HG03097 (cell line): ENCODE measurements at regions not wholly inside any gene's neighbourhood (a gene's known extent, or its start where the extent isn't known, plus 50 kb on each side); places are given as distances from the start of the nearest gene placed in this dataset.

Experiments
- ATAC-seq: cut with Tn5 transposase; IDR thresholded peaks from one replicate; pipeline ENCODE4 v1.9.1; 2021; ENCODE audit not compliant: unreplicated experiment, low FRiP score

GRCh38 chr18:24725644-24726415 lies 265.4 kb downstream of the HRH4 start:
- ATAC-seq = no peak

- ATAC-seq = no peak
Observed at GRCh38 chr18:24726727-24727492, 266.5 kb downstream of the HRH4 start.

DNA sequence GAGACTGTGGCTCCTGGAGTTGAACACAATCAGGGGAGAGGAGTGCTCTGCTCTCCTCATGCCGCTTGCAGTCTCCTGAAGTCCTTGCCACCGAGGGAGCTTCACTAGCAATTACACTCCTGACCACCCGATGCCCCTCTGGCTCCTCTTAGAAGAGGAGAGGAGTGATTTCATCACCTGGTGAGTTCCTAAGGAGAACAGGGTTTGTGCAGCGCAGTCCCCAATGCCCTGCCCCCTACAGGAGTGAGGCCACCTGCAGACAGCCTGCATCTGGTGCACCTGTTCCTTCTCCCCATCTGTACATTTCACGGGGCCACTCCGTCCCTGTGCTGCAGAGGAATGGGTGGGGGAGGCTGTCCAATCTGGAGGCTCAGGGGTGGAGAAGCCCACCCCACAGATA lies 267.2 kb downstream of the HRH4 start:
- no peak for ATAC-seq

GRCh38 chr18:24731158-24731557 lies 270.7 kb downstream of the HRH4 start:
- no peak for ATAC-seq

- no peak for ATAC-seq
Observed at GRCh38 chr18:24731981-24732380, 271.5 kb downstream of the HRH4 start.

- ATAC-seq = no peak
Observed at GRCh38 chr18:24734058-24734457, 273.6 kb downstream of the HRH4 start.

GRCh38 chr18:24735624-24736231 lies 275.3 kb downstream of the HRH4 start:
- ATAC-seq = no peak

DNA sequence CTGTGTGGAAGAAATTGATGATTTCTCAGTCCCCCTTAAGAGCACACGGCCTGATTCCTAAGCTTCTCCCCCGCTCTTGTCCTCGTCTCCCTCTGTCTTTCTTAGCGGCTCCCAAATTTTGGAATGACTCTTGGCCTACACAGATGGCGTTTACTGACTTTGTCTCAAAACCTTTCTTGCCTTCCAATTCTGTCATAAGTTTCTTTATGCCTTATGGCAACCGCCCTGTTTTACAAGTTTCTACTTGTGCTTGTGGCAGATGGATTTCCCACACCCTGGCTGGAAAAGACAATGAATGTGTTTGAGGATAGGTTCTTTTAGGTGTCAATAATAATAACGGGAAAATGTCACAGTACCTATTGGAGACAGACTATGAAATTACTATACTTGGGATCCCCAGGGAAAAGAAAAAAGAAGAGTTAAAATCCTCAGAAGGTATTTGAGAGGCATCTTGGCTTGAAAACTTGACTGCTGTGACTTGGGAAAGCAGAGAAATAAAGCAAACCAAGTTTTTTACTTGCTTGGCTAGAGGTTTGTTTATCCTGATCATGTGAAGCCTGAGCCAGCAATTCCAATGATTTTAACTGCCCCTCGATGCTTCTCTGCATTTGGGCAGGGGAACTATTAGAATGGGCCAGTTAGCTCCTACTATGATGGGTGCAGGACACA lies 276.4 kb downstream of the HRH4 start:
- no peak for ATAC-seq

GRCh38 chr18:24740829-24741228 lies 280.4 kb downstream of the HRH4 start:
- no peak for ATAC-seq

- no peak for ATAC-seq
Observed at GRCh38 chr18:24741321-24741720, 280.9 kb downstream of the HRH4 start.

GRCh38 chr18:24741965-24742724 lies 281.7 kb downstream of the HRH4 start:
- ATAC-seq = no peak

DNA sequence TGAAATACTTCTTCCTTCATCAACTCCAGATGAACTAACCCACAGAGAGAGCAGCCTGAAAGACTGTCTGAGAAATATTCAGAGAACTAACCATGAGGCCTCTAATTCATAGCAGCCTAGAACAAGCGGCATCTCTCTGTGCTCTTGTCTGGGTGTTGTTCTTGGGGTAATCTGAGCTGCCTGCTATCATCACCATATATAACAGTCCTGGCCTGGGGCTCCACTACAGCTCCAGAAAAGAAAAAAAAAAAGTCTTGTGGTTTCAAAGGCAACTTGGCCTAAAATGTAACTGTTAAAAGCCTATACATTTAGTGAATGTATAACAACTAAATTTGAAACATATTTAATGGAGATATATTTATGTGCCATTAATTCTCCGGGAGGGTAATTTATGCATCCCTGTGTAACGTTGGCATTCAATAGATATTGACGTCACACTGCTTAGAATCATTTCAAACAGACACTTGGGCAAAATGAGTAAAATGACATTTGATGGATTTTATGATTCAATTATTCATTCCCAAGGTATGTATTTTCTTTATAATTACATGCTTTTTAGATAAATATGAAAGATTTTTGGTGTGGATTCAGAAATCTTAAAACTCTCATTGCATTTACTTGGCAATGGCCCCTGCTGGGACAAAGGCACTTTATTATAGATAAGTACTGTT lies 294.3 kb downstream of the HRH4 start:
- ATAC-seq = no peak

- ATAC-seq = no peak
Observed at GRCh38 chr18:24756385-24756784, 295.9 kb downstream of the HRH4 start.

- no peak for ATAC-seq
Observed at GRCh38 chr18:24757134-24757533, 296.7 kb downstream of the HRH4 start.

- ATAC-seq = no peak
Observed at GRCh38 chr18:24761765-24762164, 301.3 kb downstream of the HRH4 start.

DNA sequence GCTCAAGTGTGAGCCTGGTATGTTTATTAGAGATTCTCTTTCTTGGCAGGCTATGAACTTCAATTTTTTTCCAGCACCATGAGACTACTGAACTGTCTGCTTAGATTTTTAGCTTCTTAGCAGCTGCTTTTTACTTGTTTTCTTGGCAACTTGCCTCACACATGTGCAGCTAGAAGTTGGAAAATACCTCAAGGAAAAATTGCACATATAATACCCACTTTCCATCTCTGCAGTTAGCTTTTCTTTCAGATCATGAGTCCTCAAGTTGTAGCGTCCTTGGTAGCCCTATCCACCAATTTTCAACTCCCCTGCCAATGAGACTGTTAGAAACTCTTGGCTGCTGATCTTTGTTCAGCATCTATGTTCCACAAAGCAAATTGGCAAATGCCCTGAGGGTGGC lies 302.1 kb downstream of the HRH4 start:
- ATAC-seq = no peak

- no peak for ATAC-seq
Observed at GRCh38 chr18:24763765-24764513, 303.5 kb downstream of the HRH4 start.

DNA sequence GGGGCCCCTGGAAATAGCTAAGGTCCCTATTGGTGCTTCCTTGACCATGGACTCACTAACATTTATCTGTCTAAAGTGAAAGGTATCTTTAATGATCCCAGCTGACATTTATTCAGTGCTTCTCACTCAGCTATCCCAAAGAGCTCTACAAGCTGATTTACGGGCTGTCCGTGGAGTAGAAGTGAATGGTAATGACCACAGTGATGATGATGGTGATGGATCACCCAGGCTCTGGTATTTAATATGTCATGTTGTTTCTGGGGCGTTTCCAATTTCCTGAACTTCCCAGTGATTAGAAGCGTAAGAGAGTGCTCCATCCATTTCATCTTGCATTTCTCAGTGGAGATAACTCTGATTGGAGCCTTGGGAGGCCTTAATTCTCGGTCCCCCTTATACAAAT lies 304.3 kb downstream of the HRH4 start:
- no peak for ATAC-seq

GRCh38 chr18:24766376-24766775 lies 305.9 kb downstream of the HRH4 start:
- no peak for ATAC-seq
